Testis (tissue), 2 donors: ENCODE measurements at regions not wholly inside any gene's neighbourhood (a gene's known extent, or its start where the extent isn't known, plus 50 kb on each side); places are given as distances from the start of the nearest gene placed in this dataset.

Experiments used
- DNase-seq: peaks from one replicate; pipeline ENCODE4 v3.0.0-alpha.2; 2019
- H3K27ac ChIP-seq, 2 donors: fragments of 200-600 bp; sonication (generic); one replicate each; pipeline ENCODE4 v1.5.1; 2019
- H3K27me3 ChIP-seq: fragments of 200-600 bp; sonication (generic); one replicate; pipeline ENCODE4 v1.5.1; 2019
- H3K36me3 ChIP-seq: fragments of 200-600 bp; sonication (generic); one replicate; pipeline ENCODE4 v1.5.1; 2017; ENCODE audit warnings: low read depth; ENCODE audit errors: missing control alignments
- H3K4me1 ChIP-seq: fragments of 200-600 bp; sonication (generic); one replicate; pipeline ENCODE4 v1.5.1; 2019
- H3K4me3 ChIP-seq, 2 donors: fragments of 200-600 bp; sonication (generic); one replicate each; pipeline ENCODE4 v1.5.1; 2017 to 2019
- H3K9me3 ChIP-seq: fragments of 200-600 bp; sonication (generic); one replicate; pipeline ENCODE4 v1.5.1; 2017
- CTCF ChIP-seq, 3 experiments: fragments of 450-650 bp in 2 of 3; fragments of 200-600 bp in 1 of 3; sonication (generic) in 1 of 3; IDR thresholded peaks; one replicate each; pipeline ENCODE4 v1.5.1; 2016 to 2019; ENCODE audit warnings: antibody characterized with exemption in 3 of 3, mild to moderate bottlenecking in 2 of 3, moderate library complexity in 1 of 3
- POLR2A ChIP-seq: fragments of 450-650 bp; IDR thresholded peaks from one replicate; pipeline ENCODE4 v1.6.1; 2017; ENCODE audit warnings: antibody characterized with exemption, mild to moderate bottlenecking, moderate library complexity
- WGBS, 2 donors: methylation state at CpG; one replicate each; pipeline ENCODE4 v1.1.5; 2018; 5-methylcytosine and 5-hydroxymethylcytosine counted together
- intact Hi-C: fragments of 100-400 bp; cut with DNase I; formaldehyde crosslinking; loops from one replicate; pipeline ENCODE4 v1.15.1; 2023; ENCODE audit warnings: low total_unique reads

GRCh38 chr22:49134076-49134475 is 693.6 kb downstream of the BRD1 start:
- WGBS, 2 donors = 75 to 94% methylated on average over 13 of the region's 13 CpGs
- intact Hi-C loops = no loop called here
- no peak for DNase-seq
- Histone ChIP-seq H3K27me3 (no peaks in the 10 kb centered on the region), H3K4me3 (no peak overlapping the region), H3K9me3 (no peaks in the 10 kb centered on the region), H3K27ac (no peak overlapping the region), H3K36me3 (no peaks in the 10 kb centered on the region), H3K4me1 (no peaks in the 10 kb centered on the region)
- TF ChIP-seq POLR2A (no peak), CTCF (IDR thresholded peaks at IDR 0.05) (no peak)

GRCh38 chr22:49133541-49133940 is 694.1 kb downstream of the BRD1 start:
- no peak overlapping the region for H3K27ac ChIP-seq
- H3K9me3 ChIP-seq = no peaks in the 10 kb centered on the region
- WGBS, 2 donors = 35 to 48% methylated on average over 5 of the region's 5 CpGs
- no peak for DNase-seq
- no peak for TF ChIP-seq CTCF (IDR thresholded peaks at IDR 0.05)
- TF ChIP-seq POLR2A = no peak
- H3K4me1 ChIP-seq = no peaks in the 10 kb centered on the region
- H3K27me3 ChIP-seq = no peaks in the 10 kb centered on the region
- H3K36me3 ChIP-seq = no peaks in the 10 kb centered on the region
- intact Hi-C loops = no loop called here
- H3K4me3 ChIP-seq = no peak overlapping the region

- Histone ChIP-seq H3K27ac (no peak overlapping the region), H3K4me1 (no peaks in the 10 kb centered on the region), H3K36me3 (no peaks in the 10 kb centered on the region), H3K4me3 (no peak overlapping the region), H3K9me3 (no peaks in the 10 kb centered on the region), H3K27me3 (no peaks in the 10 kb centered on the region)
- WGBS, 2 donors = 71 to 72% methylated on average over 9 of the region's 9 CpGs
- DNase-seq = no peak
- intact Hi-C loops = no loop called here
- no peak for TF ChIP-seq CTCF (IDR thresholded peaks at IDR 0.05)
- no peak for TF ChIP-seq POLR2A
Observed at GRCh38 chr22:49132009-49132408, 695.7 kb downstream of the BRD1 start.

GRCh38 chr22:49129736-49130135 is 697.9 kb downstream of the BRD1 start:
- intact Hi-C loops = no loop called here
- TF ChIP-seq CTCF (IDR thresholded peaks at IDR 0.05) = no peak
- no peak for TF ChIP-seq POLR2A
- H3K36me3 ChIP-seq = no peaks in the 10 kb centered on the region
- H3K4me3 ChIP-seq = no peak overlapping the region
- DNase-seq = no peak
- H3K9me3 ChIP-seq = no peaks in the 10 kb centered on the region
- H3K27ac ChIP-seq = no peak overlapping the region
- 91 to 93% methylated on average over 9 of the region's 9 CpGs for WGBS, 2 donors
- H3K27me3 ChIP-seq = no peaks in the 10 kb centered on the region
- no peaks in the 10 kb centered on the region for H3K4me1 ChIP-seq

GRCh38 chr22:49128874-49129273 is 698.8 kb downstream of the BRD1 start:
- DNase-seq = no peak
- Histone ChIP-seq H3K27ac (no peak overlapping the region), H3K9me3 (no peaks in the 10 kb centered on the region), H3K36me3 (no peaks in the 10 kb centered on the region), H3K4me3 (no peak overlapping the region), H3K4me1 (no peaks in the 10 kb centered on the region), H3K27me3 (no peaks in the 10 kb centered on the region)
- TF ChIP-seq CTCF (IDR thresholded peaks at IDR 0.05) = no peak
- TF ChIP-seq POLR2A = no peak
- intact Hi-C loops = no loop called here
- 90 to 95% methylated on average over 9 of the region's 9 CpGs for WGBS, 2 donors
